Liver (tissue), 8 donors: ENCODE measurements at regions not wholly inside any gene's neighbourhood (a gene's known extent, or its start where the extent isn't known, plus 50 kb on each side); places are given as distances from the start of the nearest gene placed in this dataset.

Experiments used
- DNase-seq: peaks from one replicate; pipeline ENCODE4 v3.0.0-alpha.2; 2017; ENCODE audit warnings: low spot score
- H3K27ac ChIP-seq, 2 donors: one replicate each; pipeline ENCODE4 v1.7.0; 2013; ENCODE audit warnings: inconsistent platforms in 2 of 2, low read length in 2 of 2, control low read depth in 1 of 2, low read depth in 1 of 2, mild to moderate bottlenecking in 1 of 2
- H3K27me3 ChIP-seq, 4 donors: one replicate each; pipeline versions ENCODE4 v1.6.1 to v1.7.0; 2013; ENCODE audit warnings: low read length in 3 of 4, inconsistent platforms in 1 of 4, mild to moderate bottlenecking in 1 of 4, moderate library complexity in 1 of 4; ENCODE audit not compliant: control insufficient read depth in 4 of 4, insufficient read depth in 4 of 4
- H3K36me3 ChIP-seq, 4 donors: one replicate each; pipeline versions ENCODE4 v1.6.1 to v1.7.0; 2013; ENCODE audit warnings: low read length in 3 of 4, mild to moderate bottlenecking in 3 of 4, low read depth in 1 of 4, moderate library complexity in 1 of 4; ENCODE audit not compliant: control insufficient read depth in 4 of 4, insufficient read depth in 3 of 4
- H3K4me1 ChIP-seq, 4 donors: one replicate each; pipeline versions ENCODE4 v1.6.1 to v1.7.0; 2013; ENCODE audit warnings: low read length in 3 of 4, mild to moderate bottlenecking in 3 of 4, moderate library complexity in 1 of 4; ENCODE audit not compliant: control insufficient read depth in 4 of 4, insufficient read depth in 4 of 4
- H3K4me3 ChIP-seq, 3 donors: one replicate each; pipeline versions ENCODE4 v1.6.1 to v1.7.0; 2013; ENCODE audit warnings: low read length in 3 of 3, control low read depth in 1 of 3, low read depth in 1 of 3, mild to moderate bottlenecking in 1 of 3
- H3K9ac ChIP-seq, 2 donors: one replicate each; pipeline ENCODE4 v1.7.0; 2013; ENCODE audit warnings: low read length in 2 of 2, mild to moderate bottlenecking in 2 of 2, moderate library complexity in 2 of 2, control low read depth in 1 of 2, low read depth in 1 of 2
- H3K9me3 ChIP-seq, 4 donors: one replicate each; pipeline versions ENCODE4 v1.6.1 to v1.7.0; 2013; ENCODE audit warnings: low read length in 3 of 4; ENCODE audit not compliant: control insufficient read depth in 4 of 4
- CTCF ChIP-seq: fragments of 150-350 bp; IDR thresholded peaks from 2 replicates; pipeline ENCODE4 v1.5.1; 2017; ENCODE audit warnings: improper control_type of control experiment, low read depth, low read length; ENCODE audit not compliant: missing input control
- EGR1 ChIP-seq, 2 donors: IDR thresholded peaks; 2 replicates each; pipeline ENCODE4 v1.6.1; 2016 to 2018; ENCODE audit warnings: antibody characterized with exemption in 2 of 2, low read depth in 2 of 2
- FOXA2 ChIP-seq: IDR thresholded peaks from 2 replicates; pipeline ENCODE4 v1.6.1; 2016; ENCODE audit warnings: antibody characterized with exemption
- HNF4A ChIP-seq, 2 donors: conservative IDR thresholded peaks; 2 replicates each; pipeline ENCODE4 v1.6.1; 2016; ENCODE audit warnings: antibody characterized with exemption in 2 of 2, mild to moderate bottlenecking in 2 of 2
- MAX ChIP-seq: IDR thresholded peaks from 2 replicates; pipeline ENCODE4 v1.6.1; 2016; ENCODE audit warnings: antibody characterized with exemption
- NR2F2 ChIP-seq: IDR thresholded peaks from 2 replicates; pipeline ENCODE4 v1.6.1; 2016; ENCODE audit warnings: antibody characterized with exemption
- RAD21 ChIP-seq, 2 donors: IDR thresholded peaks; 2 replicates each; pipeline ENCODE4 v1.6.1; 2016; ENCODE audit warnings: antibody characterized with exemption in 2 of 2, mild to moderate bottlenecking in 2 of 2
- RXRA ChIP-seq, 2 donors: IDR thresholded peaks; 2 replicates each; pipeline ENCODE4 v1.6.1; 2017 to 2018; ENCODE audit warnings: antibody characterized with exemption in 2 of 2, mild to moderate bottlenecking in 1 of 2
- YY1 ChIP-seq: IDR thresholded peaks from 2 replicates; pipeline ENCODE4 v1.6.1; 2016; ENCODE audit warnings: antibody characterized with exemption, mild to moderate bottlenecking
- ZBTB33 ChIP-seq: IDR thresholded peaks from 2 replicates; pipeline ENCODE4 v1.6.1; 2016; ENCODE audit warnings: antibody characterized with exemption
- WGBS: extraction: QIAGEN DNeasy Blood & Tissue Kit; methylation state at CpG from one replicate; pipeline ENCODE4 v1.1.7; 2013; 5-methylcytosine and 5-hydroxymethylcytosine counted together
- TF ChIP-seq, protein P1 (sequence below): IDR thresholded peaks from 2 replicates; pipeline ENCODE4 v1.6.1; 2016; ENCODE audit warnings: antibody characterized with exemption, mild to moderate bottlenecking
- TF ChIP-seq, protein P2 (sequence below): IDR thresholded peaks from 2 replicates; pipeline ENCODE4 v1.6.1; 2016; ENCODE audit warnings: antibody characterized with exemption
- donor health status: healthy.
- donor health status: healthy.
- donor health status: healthy.
- donor health status: healthy.
- donor health status: healthy.

DNA sequence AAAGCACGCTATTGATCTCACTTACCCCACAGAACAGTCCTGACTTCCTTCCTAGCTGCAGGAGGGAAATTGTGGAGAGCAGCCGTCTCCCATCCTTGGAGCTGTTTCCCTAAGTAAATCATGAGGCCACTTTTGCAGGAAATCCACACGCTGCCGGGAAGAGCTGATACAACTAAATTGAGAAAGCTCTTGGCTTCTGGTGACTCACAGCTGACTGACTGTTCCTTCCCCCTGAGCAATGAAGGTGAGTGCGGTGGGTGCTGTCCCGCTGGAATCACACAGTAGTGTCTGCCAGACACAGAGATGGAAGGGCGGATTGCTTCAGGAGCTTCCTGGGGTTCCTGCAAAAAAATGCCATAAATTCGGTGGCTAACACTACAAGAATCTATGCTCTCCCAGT lies 268.9 kb downstream of the ASMT start (continued):
- TF ChIP-seq, protein P1, sequence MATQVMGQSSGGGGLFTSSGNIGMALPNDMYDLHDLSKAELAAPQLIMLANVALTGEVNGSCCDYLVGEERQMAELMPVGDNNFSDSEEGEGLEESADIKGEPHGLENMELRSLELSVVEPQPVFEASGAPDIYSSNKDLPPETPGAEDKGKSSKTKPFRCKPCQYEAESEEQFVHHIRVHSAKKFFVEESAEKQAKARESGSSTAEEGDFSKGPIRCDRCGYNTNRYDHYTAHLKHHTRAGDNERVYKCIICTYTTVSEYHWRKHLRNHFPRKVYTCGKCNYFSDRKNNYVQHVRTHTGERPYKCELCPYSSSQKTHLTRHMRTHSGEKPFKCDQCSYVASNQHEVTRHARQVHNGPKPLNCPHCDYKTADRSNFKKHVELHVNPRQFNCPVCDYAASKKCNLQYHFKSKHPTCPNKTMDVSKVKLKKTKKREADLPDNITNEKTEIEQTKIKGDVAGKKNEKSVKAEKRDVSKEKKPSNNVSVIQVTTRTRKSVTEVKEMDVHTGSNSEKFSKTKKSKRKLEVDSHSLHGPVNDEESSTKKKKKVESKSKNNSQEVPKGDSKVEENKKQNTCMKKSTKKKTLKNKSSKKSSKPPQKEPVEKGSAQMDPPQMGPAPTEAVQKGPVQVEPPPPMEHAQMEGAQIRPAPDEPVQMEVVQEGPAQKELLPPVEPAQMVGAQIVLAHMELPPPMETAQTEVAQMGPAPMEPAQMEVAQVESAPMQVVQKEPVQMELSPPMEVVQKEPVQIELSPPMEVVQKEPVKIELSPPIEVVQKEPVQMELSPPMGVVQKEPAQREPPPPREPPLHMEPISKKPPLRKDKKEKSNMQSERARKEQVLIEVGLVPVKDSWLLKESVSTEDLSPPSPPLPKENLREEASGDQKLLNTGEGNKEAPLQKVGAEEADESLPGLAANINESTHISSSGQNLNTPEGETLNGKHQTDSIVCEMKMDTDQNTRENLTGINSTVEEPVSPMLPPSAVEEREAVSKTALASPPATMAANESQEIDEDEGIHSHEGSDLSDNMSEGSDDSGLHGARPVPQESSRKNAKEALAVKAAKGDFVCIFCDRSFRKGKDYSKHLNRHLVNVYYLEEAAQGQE = no peak

DNA sequence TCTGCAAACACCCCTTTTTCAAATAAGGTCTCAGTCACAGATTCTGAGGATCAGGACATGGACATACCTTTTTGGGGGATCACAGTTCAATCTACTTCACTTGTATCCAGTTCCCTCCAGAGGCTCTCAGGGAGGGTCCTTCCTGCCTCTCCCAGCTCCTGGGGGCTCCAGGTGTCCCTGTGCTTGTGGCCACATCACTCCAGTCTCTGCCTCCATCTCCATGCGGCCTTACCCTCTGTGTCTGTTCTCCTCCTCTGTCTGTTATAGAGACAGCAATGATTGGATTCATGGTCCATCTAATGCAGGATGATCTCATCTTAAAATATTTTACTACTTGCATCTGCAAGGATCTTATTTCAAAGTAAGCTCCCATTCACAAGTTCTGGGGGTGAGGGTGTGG lies 269.6 kb downstream of the ASMT start:
- Histone ChIP-seq H3K9ac (no peak overlapping the region), H3K27ac (no peak overlapping the region), H3K36me3 (no peaks in the 10 kb centered on the region), H3K27me3 (peaks cover 0 to 2% (median 0%) of the 10 kb centered on the region in 4 donors), H3K4me1 (no peaks in the 10 kb centered on the region), H3K4me3 (no peak overlapping the region), H3K9me3 (peaks cover 0 to 2% (median 2%) of the 10 kb centered on the region in 4 donors)
- TF ChIP-seq CTCF = no peak
- TF ChIP-seq, protein P1 = no peak
- TF ChIP-seq EGR1 (IDR thresholded peaks at IDR 0.05; ENCODE audit: low read depth in 2 of 2) = no peak
- no peak for TF ChIP-seq RXRA (IDR thresholded peaks at IDR 0.05)
- no peak for TF ChIP-seq ZBTB33
- TF ChIP-seq FOXA2 = no peak
- TF ChIP-seq RAD21 (IDR thresholded peaks at IDR 0.05) = no peak
- DNase-seq = no peak
- WGBS = 78% methylated on average over 1 of the region's 1 CpG

GRCh38 chrX:1885116-1885515 lies 270.3 kb downstream of the ASMT start:
- peaks cover 0 to 1% (median 0%) of the 10 kb centered on the region in 4 donors for H3K9me3 ChIP-seq
- peaks cover 0 to 2% (median 0%) of the 10 kb centered on the region in 4 donors for H3K27me3 ChIP-seq
- H3K27ac ChIP-seq = no peak overlapping the region
- WGBS = 90% methylated on average over 12 of the region's 12 CpGs
- H3K4me3 ChIP-seq = no peak overlapping the region
- H3K4me1 ChIP-seq = no peaks in the 10 kb centered on the region
- H3K9ac ChIP-seq = no peak overlapping the region
- H3K36me3 ChIP-seq = no peaks in the 10 kb centered on the region
- DNase-seq = no peak
- no peak for TF ChIP-seq MAX
- TF ChIP-seq, protein P1 = no peak
- no peak for TF ChIP-seq NR2F2
- TF ChIP-seq, protein P2, sequence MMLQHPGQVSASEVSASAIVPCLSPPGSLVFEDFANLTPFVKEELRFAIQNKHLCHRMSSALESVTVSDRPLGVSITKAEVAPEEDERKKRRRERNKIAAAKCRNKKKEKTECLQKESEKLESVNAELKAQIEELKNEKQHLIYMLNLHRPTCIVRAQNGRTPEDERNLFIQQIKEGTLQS = no peak
- TF ChIP-seq HNF4A (conservative IDR thresholded peaks at IDR 0.05) = no peak
- TF ChIP-seq RAD21 (IDR thresholded peaks at IDR 0.05) = no peak
- TF ChIP-seq YY1 = no peak
